ENCODE measurements at regions not wholly inside any gene's neighbourhood (a gene's known extent, or its start where the extent isn't known, plus 50 kb on each side); places are given as distances from the start of the nearest gene placed in this dataset.

DNA sequence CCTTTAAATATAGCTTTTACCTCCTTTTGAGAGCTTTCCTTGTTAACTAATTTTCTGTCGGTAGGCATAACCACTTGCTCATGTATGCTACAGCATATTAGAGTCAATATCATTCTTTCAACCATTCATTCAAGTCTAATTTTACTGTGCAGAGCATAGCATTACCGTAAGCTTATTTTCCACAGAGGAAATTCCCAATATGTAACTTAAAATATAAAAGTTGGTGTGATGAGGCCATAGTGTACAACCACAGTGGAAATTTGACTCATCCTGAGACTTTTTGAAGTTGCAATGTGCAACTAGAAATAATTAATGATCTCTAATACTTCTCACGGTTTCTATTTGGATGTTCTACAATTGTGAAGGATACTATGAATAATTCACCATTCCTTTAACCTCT lies 80.6 kb upstream of the KLF6 start:
- TF ChIP-seq, protein P1, sequence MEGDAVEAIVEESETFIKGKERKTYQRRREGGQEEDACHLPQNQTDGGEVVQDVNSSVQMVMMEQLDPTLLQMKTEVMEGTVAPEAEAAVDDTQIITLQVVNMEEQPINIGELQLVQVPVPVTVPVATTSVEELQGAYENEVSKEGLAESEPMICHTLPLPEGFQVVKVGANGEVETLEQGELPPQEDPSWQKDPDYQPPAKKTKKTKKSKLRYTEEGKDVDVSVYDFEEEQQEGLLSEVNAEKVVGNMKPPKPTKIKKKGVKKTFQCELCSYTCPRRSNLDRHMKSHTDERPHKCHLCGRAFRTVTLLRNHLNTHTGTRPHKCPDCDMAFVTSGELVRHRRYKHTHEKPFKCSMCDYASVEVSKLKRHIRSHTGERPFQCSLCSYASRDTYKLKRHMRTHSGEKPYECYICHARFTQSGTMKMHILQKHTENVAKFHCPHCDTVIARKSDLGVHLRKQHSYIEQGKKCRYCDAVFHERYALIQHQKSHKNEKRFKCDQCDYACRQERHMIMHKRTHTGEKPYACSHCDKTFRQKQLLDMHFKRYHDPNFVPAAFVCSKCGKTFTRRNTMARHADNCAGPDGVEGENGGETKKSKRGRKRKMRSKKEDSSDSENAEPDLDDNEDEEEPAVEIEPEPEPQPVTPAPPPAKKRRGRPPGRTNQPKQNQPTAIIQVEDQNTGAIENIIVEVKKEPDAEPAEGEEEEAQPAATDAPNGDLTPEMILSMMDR (IDR thresholded peaks at IDR 0.05) = no peak
- no peak for TF ChIP-seq POLR2A (IDR thresholded peaks at IDR 0.05)

All from thyroid gland (tissue), 4 donors.